Keratinocyte (primary cell): ENCODE measurements at regions not wholly inside any gene's neighbourhood (a gene's known extent, or its start where the extent isn't known, plus 50 kb on each side); places are given as distances from the start of the nearest gene placed in this dataset.

Experiments used
- DNase-seq: peaks from one replicate; pipeline ENCODE4 v3.0.0-alpha.2; 2011; ENCODE audit warnings: low read depth, missing footprints, low spot score
- FAIRE-seq: peaks from 2 replicates; lab custom pipeline; 2011; peaks lifted over from hg19 to GRCh38; lab: Jason Lieb, UNC
- H2AFZ ChIP-seq: 2 replicates; pipeline ENCODE4 v1.6.0; 2012; ENCODE audit warnings: low read length, control low read depth, inconsistent platforms; ENCODE audit not compliant: control insufficient read depth
- H3K27ac ChIP-seq: 2 replicates; pipeline ENCODE4 v1.5.1; 2011; ENCODE audit warnings: low read length; ENCODE audit not compliant: control insufficient read depth, insufficient read depth
- H3K27me3 ChIP-seq: 3 replicates; pipeline ENCODE4 v1.6.0; 2011; ENCODE audit warnings: low read length; ENCODE audit not compliant: control insufficient read depth, insufficient read depth; ENCODE audit errors: extremely low read depth
- H3K36me3 ChIP-seq, 2 experiments: 2 replicates in 1 of 2; 3 replicates in 1 of 2; pipeline ENCODE4 v1.5.1; 2011; ENCODE audit warnings: low read length in 2 of 2, mild to moderate bottlenecking in 1 of 2; ENCODE audit not compliant: control insufficient read depth in 2 of 2, insufficient read depth in 2 of 2; ENCODE audit errors: extremely low read depth in 1 of 2
- H3K4me1 ChIP-seq: 3 replicates; pipeline ENCODE4 v1.5.1; 2011; ENCODE audit warnings: low read length; ENCODE audit not compliant: control insufficient read depth, insufficient read depth; ENCODE audit errors: extremely low read depth
- H3K4me2 ChIP-seq: 3 replicates; pipeline ENCODE4 v1.6.0; 2011; ENCODE audit warnings: low read depth, low read length; ENCODE audit not compliant: control insufficient read depth, insufficient read depth; ENCODE audit errors: extremely low read depth
- H3K4me3 ChIP-seq, 3 experiments: fragments of 200-600 bp in 1 of 3; sonication (generic) in 1 of 3; 2 replicates in 2 of 3; 3 replicates in 1 of 3; pipeline ENCODE4 v1.5.1; 2011 to 2016; ENCODE audit warnings: low read length in 3 of 3, mild to moderate bottlenecking in 3 of 3, control low read depth in 2 of 3, inconsistent platforms in 1 of 3, low read depth in 1 of 3, mixed read lengths in 1 of 3, mixed run types in 1 of 3, moderate library complexity in 1 of 3; ENCODE audit not compliant: control insufficient read depth in 2 of 3, insufficient read depth in 2 of 3; ENCODE audit errors: extremely low read depth in 1 of 3
- H3K79me2 ChIP-seq: 2 replicates; pipeline ENCODE4 v1.6.0; 2012; ENCODE audit warnings: low read length; ENCODE audit not compliant: control insufficient read depth, insufficient read depth
- H3K9ac ChIP-seq: 3 replicates; pipeline ENCODE4 v1.6.0; 2011; ENCODE audit warnings: low read length; ENCODE audit not compliant: control insufficient read depth, insufficient read depth; ENCODE audit errors: extremely low read depth
- H3K9me1 ChIP-seq: 3 replicates; pipeline ENCODE4 v1.6.0; 2011; ENCODE audit warnings: low read length; ENCODE audit not compliant: control insufficient read depth, insufficient read depth; ENCODE audit errors: extremely low read depth
- H3K9me3 ChIP-seq: 2 replicates; pipeline ENCODE4 v1.5.1; 2012; ENCODE audit warnings: low read depth, low read length; ENCODE audit not compliant: control insufficient read depth
- H4K20me1 ChIP-seq: 3 replicates; pipeline ENCODE4 v1.6.0; 2011; ENCODE audit warnings: low read length; ENCODE audit not compliant: control insufficient read depth, insufficient read depth; ENCODE audit errors: extremely low read depth
- EZH2 ChIP-seq: IDR thresholded peaks from one replicate; pipeline ENCODE4 v1.6.1; 2012; ENCODE audit warnings: inconsistent platforms, mild to moderate bottlenecking, low read length, moderate library complexity
- dilution Hi-C: fragments of 300-500 bp; cut with MboI; formaldehyde crosslinking; loops from one replicate; pipeline ENCODE4 v1.7.0; 2020; ENCODE audit warnings: low sequenced_read_pairs; ENCODE audit not compliant: extremely low pct_ligation_motif_present
- TF ChIP-seq, protein P1 (sequence below), 3 experiments: IDR thresholded peaks in 1 of 3; conservative IDR thresholded peaks in 1 of 3; optimal IDR thresholded peaks in 1 of 3; 2 replicates in 2 of 3; 3 replicates in 1 of 3; pipeline versions ENCODE3 to v1.5.1; 2011; ENCODE audit warnings: low read length in 3 of 3, mild to moderate bottlenecking in 3 of 3, moderate library complexity in 2 of 3, control low read depth in 1 of 3, inconsistent platforms in 1 of 3; ENCODE audit not compliant: insufficient read depth in 2 of 3; ENCODE audit errors: extremely low read depth in 1 of 3

DNA sequence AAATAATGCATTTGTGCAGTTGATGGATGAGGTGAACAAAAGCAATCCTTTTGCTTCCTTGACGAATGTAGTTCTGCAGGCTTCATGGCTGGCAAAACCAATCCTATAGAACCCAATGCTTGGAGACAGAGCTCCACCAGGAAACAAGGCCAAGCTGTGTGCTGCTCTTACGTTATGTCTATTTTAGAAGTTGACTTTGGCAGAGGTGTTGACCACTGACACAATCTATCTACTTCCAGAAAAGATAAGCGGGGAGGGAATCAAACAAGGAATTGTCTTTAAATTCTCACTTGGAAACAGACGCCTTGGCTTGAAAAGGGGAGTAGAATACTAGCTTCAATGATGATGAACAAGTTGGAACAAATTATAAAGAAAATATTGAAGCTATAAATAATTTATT lies 211.2 kb downstream of the SETD4 start:
- TF ChIP-seq EZH2, result no peak
- TF ChIP-seq, protein P1, sequence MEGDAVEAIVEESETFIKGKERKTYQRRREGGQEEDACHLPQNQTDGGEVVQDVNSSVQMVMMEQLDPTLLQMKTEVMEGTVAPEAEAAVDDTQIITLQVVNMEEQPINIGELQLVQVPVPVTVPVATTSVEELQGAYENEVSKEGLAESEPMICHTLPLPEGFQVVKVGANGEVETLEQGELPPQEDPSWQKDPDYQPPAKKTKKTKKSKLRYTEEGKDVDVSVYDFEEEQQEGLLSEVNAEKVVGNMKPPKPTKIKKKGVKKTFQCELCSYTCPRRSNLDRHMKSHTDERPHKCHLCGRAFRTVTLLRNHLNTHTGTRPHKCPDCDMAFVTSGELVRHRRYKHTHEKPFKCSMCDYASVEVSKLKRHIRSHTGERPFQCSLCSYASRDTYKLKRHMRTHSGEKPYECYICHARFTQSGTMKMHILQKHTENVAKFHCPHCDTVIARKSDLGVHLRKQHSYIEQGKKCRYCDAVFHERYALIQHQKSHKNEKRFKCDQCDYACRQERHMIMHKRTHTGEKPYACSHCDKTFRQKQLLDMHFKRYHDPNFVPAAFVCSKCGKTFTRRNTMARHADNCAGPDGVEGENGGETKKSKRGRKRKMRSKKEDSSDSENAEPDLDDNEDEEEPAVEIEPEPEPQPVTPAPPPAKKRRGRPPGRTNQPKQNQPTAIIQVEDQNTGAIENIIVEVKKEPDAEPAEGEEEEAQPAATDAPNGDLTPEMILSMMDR (optimal IDR thresholded peaks at IDR 0.05 in 1 of 3, IDR thresholded peaks at IDR 0.05 in 1 of 3, conservative IDR thresholded peaks at IDR 0.05 in 1 of 3; ENCODE audit: extremely low read depth in 1 of 3, insufficient read depth in 2 of 3, low read length in 3 of 3), result no peak
- Histone ChIP-seq H3K4me2 (no peak overlapping the region), H3K9ac (no peak overlapping the region), H4K20me1 (no peaks in the 10 kb centered on the region), H3K27me3 (peaks cover 16% of the 10 kb centered on the region), H3K36me3 (no peaks in the 10 kb centered on the region), H3K79me2 (no peaks in the 10 kb centered on the region), H3K4me1 (no peaks in the 10 kb centered on the region), H2AFZ (no peak overlapping the region), H3K4me3 (no peak overlapping the region), H3K27ac (no peak overlapping the region), H3K9me1 (no peaks in the 10 kb centered on the region), H3K9me3 (no peaks in the 10 kb centered on the region)
- DNase-seq, result no peak
- dilution Hi-C loops, result no loop called here
- FAIRE-seq, result no peak

DNA sequence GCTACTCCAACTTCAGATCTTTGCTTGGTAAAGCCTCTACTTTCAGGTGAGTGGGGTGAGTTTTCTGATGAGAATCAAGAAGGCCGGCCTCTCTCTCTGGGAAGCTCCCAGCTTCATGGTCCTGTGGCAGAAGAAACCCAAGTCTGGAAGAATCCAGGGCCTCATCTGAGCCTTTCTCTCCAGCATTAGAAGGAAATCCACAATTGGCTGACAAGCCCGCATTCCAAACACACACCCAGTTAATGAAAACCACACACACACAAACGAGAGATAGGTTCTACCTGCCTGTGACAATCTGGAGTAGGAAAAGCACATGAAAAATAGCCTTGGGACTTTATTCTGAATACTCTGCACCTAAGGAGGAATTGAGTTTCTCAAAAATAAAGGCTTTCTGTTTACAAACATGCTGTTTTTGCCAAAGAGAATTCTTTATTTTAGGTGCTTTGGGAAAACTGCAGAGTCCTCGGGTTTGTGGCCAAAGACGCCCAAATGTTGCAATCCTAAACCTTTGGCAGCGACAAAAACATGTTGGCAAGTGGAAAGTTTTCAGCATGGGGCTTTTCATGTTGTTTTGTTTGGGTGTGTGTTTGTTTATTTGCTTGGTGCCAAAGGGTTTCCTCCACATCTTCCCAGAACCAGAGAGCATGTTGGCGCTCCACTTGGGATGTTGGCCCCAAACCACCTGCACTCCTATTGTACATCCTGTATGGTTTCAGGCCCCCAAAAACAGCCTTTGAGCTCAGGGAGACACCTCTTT lies 216.2 kb downstream of the SETD4 start:
- dilution Hi-C loops, result no loop called here

More for the DNA sequence above, 216.2 kb downstream of the SETD4 start:
- no peaks in the 10 kb centered on the region for H3K9me3 ChIP-seq
- no peaks in the 10 kb centered on the region for H3K36me3 ChIP-seq
- H4K20me1 ChIP-seq, result no peaks in the 10 kb centered on the region
- H3K79me2 ChIP-seq, result no peaks in the 10 kb centered on the region
- H3K9me1 ChIP-seq, result no peaks in the 10 kb centered on the region
- H3K27me3 ChIP-seq, result no peaks in the 10 kb centered on the region
- no peak overlapping the region for H3K4me3 ChIP-seq
- H3K4me1 ChIP-seq, result no peaks in the 10 kb centered on the region
- DNase-seq (no peak), FAIRE-seq (no peak)
- no peak overlapping the region for H3K27ac ChIP-seq
- TF ChIP-seq EZH2, result no peak
- TF ChIP-seq, protein P1 (optimal IDR thresholded peaks at IDR 0.05 in 1 of 3, IDR thresholded peaks at IDR 0.05 in 1 of 3, conservative IDR thresholded peaks at IDR 0.05 in 1 of 3; ENCODE audit: extremely low read depth in 1 of 3, insufficient read depth in 2 of 3, low read length in 3 of 3), result no peak
- no peak overlapping the region for H3K4me2 ChIP-seq
- no peak overlapping the region for H3K9ac ChIP-seq
- H2AFZ ChIP-seq, result no peak overlapping the region
